HG03175 (cell line): ENCODE measurements at regions not wholly inside any gene's neighbourhood (a gene's known extent, or its start where the extent isn't known, plus 50 kb on each side); places are given as distances from the start of the nearest gene placed in this dataset.

Experiments used
- ATAC-seq: cut with Tn5 transposase; IDR thresholded peaks from one replicate; pipeline ENCODE4 v1.9.1; 2021; ENCODE audit warnings: mild to moderate bottlenecking, moderate library complexity; ENCODE audit not compliant: unreplicated experiment

DNA sequence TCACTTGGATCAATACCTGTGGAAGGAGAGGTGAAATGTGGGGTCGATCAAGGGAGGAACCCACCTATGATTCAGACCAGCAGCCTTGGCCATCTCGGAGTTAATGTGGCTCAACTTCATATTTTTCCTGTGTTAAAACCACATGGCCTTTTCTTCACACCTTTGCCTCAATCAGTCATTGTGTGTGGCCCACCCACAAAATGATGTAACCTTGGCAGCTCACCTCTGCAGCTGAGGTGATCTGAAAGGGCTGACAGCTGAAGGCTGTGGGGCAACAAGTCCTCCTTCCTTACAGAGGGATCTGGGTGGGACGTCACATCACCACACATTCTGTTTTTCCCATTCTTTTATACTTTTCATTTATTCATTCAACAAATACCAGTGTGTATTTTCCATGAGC, 357.1 kb upstream of the HSF2 start:
- ATAC-seq: no peak

DNA sequence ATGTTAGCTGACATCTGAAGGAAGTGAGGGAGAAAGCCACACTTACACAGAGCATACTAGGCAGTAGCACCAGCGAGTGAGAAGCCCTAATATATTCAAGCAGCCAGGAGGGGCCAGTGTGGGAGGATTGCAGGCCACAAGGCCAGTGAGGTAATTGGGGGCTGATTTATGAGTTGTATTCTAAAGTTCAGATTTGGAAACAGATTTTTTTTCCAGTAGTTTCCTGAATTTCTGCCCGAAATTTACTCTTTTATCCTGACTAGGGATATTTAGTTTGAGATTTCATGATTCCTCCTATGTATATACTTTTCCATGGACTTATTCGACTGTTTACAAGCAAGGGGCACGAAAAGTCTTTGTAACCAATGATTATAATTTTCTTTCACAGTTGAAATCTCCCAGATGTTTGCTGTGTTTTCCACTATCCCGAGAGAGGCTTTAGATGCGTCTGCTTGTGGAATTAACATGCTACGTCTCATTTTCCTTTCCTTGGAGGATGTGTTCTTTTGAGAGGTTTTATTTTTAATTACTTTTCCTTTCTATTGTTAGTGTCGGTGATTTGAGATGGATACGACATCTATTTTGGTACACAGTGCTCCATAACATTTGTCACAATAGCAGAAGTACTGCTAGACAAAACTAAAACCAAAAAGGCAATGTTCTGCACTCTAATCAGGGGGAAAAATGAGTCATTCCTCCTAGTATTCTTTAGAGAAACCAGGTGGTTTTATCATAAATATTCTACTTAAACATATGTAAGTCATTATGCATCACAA, 356.3 kb upstream of the HSF2 start:
- ATAC-seq: no peak

DNA sequence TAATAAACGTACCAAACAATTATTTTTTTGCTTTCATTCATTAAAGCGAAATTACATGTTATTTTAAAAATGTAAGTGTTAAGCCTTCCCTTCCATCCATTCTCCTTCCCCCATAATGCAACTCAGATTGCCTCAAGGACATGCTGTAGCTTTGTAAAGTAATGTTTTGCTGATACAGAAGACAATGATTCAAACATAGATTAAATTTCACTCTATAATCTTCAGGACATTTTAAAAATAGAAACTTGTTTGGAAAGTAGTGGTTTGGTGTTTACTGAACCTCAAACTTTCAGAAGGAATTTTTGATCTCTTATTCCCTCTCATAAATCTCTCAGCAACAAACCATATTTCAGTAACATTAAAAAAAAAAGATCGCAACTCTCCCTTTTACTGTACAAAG, 350.9 kb upstream of the HSF2 start:
- no peak for ATAC-seq

DNA sequence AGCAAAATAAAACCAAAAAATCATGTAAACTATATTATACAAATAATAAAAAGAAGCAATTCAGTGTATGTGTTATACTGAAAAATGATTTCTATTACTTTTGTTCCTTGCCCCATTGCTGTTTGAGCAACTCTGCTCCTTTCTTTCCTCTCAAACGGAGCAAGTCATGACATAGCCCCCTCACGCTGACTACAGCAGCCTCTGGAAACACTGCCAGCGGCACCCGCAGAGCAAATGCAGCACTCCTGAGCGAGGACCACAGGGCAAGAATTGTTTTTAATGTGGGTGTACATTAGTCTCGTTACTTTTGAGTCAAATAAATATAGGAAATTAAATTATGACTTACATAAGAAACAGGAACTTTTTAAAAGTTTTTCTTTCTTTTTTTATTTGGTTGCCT, 350.1 kb upstream of the HSF2 start:
- ATAC-seq: no peak

DNA sequence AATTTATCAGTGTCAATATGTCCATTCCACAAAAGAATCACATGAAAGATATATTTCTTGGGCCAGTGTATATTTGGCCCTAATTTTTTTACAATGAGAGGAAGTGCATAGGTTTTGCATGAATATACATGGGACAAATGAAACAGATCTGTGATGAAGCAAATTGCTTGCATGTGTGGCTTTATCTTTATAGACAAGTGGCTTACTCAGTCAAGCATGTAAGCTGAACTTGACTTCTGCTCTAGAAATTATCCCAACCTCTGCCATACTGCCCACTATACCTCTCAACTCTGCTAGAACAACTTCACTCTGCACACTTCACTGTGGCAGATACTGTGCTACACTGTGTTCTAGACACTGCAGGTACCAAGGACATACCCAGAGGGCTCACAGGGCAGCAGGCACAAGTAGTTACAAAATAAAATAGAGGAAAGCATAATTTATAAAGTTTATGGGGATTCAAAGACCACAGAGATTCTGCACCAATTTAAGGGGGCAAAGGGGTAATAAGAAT, 349.2 kb upstream of the HSF2 start:
- no peak for ATAC-seq

DNA sequence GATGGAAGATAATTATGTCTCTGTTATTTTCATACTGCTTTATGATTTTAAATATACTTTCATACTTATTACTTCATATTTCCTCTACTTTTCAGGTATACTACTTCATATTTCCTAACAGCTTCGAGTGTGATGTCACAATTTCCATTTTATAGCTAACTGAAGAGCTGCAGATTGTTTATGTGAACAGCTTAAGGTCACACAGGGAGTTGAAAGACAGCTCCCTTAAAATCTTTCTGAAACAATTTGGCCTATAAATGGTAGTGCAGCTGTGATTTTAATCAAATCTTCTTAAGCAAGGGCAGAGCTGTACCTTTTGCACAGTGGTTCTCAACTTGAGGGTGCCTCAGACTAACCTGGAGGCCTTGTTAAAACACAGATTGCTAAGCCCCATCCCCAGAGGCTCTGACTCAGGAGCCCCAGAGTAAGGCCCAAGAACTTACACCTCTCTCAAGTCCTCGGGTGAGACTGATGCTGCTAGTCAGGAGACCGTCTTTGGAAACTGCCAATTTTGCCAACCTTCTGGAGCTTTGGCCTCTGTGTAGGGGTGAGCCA, 347.0 kb upstream of the HSF2 start:
- ATAC-seq: no peak

DNA sequence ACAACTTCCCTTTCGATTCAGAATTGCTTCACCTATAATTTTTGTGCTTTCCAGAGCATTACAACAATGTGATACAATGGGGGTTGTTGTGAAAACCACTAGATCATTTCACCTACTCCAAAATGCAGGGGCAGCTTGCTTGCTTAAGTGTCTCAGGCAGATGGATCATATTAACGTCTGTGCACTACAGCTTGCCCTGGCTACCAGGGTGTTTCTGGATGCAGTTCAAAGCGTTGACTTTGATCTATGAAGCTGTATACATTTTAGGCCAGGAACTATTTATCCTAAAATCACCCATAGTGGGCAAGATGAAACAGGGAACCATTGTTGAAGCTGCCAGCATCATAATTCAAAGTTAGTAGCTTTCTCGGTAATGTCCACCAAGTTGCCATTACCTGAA, 339.5 kb upstream of the HSF2 start:
- ATAC-seq: no peak

DNA sequence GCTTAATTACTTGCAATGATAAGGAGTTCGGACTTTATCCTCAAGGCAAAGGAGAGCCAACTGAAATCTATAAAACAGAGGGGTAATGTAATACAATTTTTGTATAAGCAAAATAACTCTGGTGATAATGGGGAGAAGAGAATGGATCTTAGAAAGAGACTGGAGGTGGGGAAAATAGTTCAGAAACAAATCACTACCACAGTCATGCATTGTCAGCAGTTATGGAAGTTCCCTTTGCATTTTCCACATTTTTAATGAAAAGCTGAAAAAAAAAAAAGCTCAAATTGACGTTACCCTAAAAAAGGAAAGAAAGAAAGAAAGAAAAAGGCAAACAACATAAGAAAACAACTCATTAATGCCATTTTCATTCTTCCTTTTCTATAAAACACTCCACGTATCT, 337.6 kb upstream of the HSF2 start:
- ATAC-seq: no peak

DNA sequence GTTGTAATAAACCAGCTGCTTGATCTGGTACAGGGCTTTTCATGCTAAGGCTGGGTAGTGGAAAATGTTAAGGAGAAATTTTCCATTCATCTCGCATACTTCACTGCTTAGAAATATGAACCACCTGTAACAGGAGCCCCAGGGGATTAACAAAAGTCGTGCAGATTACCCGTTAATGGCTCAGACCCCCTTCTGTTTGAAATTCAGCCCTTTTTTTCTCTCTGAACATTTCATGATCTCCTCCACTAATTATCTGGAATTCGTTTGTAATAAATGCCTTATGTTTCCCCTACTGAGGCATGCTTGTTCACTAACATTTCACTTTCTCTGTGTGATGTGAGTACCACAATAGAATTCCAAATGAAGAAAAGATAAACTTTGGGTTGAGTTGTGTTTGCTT, 336.4 kb upstream of the HSF2 start:
- no peak for ATAC-seq

DNA sequence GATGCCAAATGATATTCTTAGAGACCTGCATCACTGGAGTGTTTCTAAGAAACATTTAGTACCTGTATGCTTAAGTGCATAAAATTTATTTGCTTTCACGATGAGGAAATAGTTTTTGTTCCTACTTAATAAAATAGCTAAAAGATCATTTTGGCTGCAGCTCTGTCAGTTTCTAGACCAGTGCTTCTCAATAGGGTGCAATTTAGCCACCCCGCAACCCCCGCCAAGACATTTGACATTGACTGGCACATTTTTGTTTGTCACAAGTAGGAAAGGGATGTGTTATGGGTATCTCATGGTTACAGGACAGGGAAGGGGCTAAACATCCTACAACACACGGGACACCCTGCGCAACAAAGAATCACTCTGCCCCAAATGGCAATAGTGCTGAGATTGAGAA, 335.7 kb upstream of the HSF2 start:
- no peak for ATAC-seq

DNA sequence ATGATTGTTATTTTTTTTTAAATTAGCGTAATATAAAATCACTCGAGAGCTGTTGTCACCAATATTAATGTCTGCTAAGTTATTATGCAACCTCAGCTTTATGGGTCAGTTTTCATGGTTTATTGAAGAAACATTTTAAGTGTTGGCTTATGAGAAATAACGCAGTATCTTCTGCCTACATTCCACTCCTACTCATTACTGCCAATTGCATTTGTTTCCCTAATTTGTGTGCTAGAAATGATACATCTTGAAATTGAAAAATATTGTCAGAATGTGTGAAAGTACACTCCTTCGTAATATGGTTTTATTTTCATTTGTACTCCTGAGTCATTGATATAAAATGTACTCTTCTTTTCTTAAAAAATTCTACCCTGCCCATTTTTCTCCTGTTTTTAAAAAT, 333.3 kb upstream of the HSF2 start:
- no peak for ATAC-seq

DNA sequence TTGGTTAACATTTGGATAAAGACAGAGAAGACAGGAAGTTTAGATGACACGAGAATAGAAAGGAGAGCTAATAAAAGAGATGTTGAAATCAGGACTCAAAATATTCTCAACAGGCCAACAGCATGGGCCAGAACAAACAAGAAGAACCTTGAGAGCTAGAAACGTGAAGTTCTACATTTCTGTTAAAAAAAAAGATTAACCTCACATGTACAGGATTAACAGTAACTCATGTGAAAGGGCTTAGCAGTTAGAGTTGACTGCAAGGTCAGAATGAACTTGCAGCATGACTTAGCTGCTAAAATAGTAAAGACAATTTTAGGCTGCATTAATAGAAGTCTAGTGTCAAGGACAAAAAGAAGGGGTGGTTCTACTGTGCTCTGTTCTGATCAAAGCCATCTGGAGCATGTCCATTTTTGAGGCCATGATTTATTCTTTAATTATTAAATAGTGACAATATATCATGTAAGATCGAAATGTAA, 331.1 kb upstream of the HSF2 start:
- ATAC-seq: no peak

DNA sequence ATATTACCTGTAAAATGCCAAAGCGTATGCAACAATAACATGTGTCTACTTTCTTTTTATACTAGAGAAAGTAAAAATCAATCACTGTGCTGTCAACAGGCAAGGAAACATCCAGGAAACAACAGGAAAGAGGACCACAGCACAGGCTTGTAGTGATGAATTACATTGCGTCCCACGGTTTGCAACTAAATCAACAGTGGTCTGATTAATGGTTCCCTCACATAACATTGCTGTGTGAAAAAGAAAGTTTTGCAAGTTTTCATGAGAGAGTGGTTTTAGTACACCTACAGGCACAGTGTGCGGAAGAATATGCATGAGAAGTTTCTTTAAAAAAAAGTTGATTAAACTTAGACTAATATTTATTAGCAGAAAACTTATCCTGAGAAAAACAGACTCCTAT, 329.5 kb upstream of the HSF2 start:
- no peak for ATAC-seq

DNA sequence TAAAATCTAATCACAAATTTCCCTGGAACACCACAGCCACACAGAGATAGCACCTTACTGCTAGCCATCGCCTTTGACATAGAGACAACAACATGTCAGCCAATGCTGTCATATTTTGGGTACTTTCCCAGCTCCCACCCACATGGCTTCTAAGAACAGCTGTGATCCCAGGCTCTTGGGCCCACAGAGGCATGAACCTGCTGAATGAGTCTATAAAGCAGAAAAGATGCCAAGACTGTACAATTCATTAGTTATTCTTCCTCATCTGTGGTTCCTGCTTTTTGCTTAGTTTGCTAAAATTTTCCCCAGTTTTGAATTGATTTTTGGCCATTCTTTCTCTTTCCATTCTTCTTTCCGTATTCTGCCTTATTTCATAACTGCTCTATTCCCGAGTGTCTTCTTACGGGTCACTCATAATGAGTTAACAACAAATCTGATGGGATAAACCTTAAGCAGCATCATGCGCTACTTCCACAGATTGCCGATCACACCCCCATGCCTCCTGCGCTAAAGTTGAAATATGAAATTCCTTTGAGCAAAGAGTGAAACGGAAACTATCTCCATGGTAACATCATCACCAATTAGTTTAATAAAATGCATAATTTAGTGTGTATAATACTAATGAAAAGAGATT, 327.3 kb upstream of the HSF2 start:
- ATAC-seq: no peak

DNA sequence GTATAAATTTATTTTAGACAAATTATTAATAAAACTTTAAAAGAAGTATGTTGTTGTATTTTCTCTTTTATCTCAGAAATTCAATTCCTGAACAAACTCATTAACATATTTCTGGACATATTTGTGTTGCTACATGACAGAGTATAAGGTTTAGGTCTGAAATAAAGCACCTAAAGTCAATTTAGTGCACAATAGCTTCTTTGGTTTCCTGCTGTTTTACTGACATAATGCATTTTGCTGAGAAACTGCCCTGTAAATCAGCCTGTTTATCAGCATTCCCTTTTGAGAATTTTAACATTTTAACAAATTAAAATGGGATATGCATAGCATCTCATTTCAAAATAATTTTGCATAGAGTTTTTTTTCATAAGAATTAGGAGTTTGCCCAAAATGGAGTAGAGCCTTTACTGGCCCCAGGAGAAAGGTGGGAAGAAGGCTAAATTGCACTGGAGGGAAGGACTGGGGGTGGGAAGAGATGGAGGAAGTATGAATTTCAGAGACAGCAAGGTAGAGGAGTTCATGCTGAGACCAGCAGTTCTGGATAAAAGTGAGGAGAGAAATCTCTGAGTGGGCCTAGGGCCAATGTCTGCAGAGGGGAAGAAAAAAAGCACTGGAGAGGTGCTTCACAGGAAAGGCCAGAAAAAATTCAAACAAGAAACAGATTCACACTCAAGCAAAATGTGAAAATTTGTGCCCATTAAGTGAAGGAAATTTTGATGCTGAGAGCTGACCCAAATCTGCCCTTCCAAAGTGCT, 324.2 kb upstream of the HSF2 start:
- ATAC-seq: no peak

DNA sequence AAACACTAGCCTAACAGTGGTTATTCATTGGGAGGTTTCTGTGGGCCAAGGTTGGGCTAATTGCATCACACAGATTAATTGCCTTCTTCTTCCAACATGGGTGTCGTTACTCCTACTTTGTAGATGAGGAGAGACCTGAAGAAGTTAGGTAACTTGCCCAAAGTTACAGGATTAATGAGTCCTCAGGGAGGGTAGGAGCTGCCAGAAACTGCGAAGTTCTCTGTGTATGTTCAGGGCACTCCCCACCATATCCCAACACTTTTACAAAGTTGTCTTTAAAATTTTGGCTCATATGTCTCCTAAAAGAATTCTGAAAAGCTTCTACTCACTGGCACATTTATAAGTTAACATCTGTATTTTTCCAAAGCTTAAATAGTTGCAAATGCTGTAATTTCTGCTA, 323.5 kb upstream of the HSF2 start:
- ATAC-seq: no peak

DNA sequence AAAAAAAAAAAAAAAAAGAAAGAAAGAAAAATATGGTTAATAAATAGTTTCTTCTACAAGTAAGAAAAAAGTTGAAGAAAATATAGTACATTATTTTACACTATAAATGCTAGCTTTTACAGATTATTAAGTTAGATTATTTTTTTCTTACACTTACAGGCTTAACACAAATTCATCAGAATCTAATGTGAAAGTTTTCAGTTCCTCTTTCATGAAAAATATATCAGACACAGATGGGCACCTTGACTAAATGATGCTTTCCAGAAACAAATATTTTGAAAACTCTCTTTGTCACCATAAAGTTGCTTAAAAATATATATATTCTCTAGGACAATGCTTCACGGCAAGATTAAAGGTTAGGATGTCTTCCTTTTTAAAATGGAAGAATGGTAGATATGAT, 321.8 kb upstream of the HSF2 start:
- peak; percentile 58 for ATAC-seq

DNA sequence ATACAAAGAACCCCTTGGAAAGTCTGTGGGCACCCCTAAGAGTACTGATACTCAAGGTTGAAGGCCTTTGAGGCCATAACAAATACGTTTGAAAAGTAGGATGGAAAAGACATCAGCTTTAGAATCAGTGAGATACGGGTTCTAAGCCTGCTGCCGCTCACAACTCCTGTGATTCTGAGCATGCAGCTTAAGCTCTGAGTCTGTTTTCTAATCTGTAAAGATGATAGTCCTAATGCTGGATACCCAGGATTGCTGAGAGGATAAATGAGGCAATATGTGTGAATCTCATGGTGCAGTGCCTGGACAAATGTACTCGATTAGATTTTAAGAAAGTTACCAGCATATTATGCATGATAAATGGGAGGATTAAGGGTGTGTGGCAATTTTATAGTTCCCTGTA, 321.0 kb upstream of the HSF2 start:
- no peak for ATAC-seq

DNA sequence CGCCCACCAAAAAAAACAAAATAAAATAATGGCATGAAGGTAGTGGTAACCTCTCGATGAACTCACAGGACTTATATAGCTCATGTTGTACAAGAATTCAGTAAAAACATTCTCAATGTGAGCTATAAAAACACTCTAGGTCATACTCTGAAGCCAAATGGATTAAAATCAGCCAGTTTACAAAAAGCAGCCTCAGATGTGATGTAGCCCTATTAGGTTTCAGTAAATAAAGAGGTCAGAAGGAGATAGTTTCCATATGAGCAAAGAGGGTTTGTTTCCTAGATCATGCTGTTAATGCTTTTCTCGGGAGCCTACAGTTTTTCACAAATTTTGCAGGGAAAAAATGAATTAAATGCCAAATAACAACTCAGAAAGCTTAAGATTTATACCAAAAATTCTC, 319.5 kb upstream of the HSF2 start:
- ATAC-seq: no peak

DNA sequence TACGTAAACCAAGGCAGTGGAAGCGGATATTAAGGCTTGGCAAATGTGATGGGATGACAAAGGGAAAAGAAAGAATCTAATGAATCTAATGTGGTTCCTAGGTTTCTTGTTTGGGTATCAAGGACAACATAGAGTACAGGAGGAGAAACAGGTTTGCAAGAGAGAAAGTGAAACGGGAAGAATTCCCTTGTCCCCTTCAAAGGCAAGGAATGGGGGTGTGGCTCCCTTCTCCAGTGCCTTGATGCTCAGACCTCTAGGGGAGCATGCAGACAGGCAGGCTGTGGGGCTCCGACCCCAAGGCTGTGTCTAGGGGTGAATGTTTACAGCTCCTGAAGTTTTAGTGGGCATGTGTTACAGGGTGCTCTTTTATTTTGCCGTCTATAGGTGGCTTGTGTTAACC, 317.5 kb upstream of the HSF2 start:
- ATAC-seq: no peak

DNA sequence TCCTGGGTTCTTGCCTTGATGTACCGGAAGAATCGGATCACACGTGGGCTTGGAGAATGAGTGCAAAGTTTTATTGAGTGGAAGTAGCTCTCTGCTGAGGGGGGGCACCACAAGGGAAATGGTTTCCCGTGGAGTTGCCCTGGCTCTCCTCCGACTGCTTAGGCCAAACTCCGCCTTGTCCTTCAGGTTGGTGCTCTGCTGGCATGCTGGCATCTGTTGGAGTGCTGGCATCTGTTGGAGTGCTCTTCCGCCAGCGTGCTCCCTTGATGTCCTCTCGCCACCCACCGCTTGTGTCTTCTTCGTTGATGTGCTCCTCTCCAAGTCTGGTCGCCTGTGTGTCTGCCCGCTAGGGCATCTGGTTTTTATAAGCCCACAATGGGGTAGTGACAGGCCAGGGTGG, 317.1 kb upstream of the HSF2 start:
- ATAC-seq: no peak

DNA sequence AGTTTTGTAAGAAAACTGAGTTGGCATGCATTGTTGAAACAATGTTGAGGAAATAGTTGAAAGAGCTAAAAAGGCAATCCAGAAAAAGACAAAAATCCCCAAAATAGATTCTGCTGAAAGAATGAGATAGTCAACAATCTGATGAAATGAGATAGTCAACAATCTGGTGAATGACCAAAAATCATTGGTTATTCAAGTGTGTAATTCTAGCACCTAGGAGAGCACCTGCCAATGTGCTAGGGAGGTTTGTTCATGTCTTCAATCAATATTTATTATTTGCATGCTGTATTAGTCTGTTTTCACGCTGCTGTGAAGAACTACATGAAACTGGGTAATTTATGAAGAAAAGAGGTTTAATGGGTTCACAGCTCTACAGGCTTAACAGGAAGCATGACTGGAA, 307.1 kb upstream of the HSF2 start:
- no peak for ATAC-seq
